ENCODE measurements at regions not wholly inside any gene's neighbourhood (a gene's known extent, or its start where the extent isn't known, plus 50 kb on each side); places are given as distances from the start of the nearest gene placed in this dataset.

DNA sequence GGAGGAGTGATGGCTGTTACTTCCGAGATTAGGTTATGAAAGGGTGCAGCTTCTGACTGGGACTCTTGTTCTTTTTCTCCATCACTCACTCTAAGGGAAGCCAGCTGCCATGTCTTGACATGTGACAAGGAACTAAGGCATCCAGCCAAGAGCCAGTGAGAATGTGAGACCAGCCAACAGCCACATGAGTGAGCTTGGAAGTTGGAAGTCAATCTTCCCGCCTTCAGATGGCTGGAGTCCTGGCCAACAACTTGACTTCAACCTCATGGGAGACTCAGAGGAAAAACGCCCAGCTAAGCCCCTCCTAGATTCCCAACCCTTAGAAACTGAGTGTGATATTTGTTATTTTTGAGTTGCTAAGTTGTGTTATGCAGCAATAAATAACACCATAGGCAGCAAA lies 201.1 kb downstream of the SNX18 start (continued):
- TF ChIP-seq EZH2 (IDR thresholded peaks at IDR 0.05) (no peak), RAD21 (IDR thresholded peaks at IDR 0.05; ENCODE audit: low read depth) (no peak), EZH2phosphoT487 (IDR thresholded peaks at IDR 0.05; ENCODE audit: borderline replicate concordance) (no peak), EGR1 (IDR thresholded peaks at IDR 0.05; ENCODE audit: low read depth) (no peak)
- TF ChIP-seq, protein P1, sequence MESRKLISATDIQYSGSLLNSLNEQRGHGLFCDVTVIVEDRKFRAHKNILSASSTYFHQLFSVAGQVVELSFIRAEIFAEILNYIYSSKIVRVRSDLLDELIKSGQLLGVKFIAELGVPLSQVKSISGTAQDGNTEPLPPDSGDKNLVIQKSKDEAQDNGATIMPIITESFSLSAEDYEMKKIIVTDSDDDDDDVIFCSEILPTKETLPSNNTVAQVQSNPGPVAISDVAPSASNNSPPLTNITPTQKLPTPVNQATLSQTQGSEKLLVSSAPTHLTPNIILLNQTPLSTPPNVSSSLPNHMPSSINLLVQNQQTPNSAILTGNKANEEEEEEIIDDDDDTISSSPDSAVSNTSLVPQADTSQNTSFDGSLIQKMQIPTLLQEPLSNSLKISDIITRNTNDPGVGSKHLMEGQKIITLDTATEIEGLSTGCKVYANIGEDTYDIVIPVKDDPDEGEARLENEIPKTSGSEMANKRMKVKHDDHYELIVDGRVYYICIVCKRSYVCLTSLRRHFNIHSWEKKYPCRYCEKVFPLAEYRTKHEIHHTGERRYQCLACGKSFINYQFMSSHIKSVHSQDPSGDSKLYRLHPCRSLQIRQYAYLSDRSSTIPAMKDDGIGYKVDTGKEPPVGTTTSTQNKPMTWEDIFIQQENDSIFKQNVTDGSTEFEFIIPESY (IDR thresholded peaks at IDR 0.05; ENCODE audit: extremely low read depth, insufficient replicate concordance, low read length), result no peak

DNA sequence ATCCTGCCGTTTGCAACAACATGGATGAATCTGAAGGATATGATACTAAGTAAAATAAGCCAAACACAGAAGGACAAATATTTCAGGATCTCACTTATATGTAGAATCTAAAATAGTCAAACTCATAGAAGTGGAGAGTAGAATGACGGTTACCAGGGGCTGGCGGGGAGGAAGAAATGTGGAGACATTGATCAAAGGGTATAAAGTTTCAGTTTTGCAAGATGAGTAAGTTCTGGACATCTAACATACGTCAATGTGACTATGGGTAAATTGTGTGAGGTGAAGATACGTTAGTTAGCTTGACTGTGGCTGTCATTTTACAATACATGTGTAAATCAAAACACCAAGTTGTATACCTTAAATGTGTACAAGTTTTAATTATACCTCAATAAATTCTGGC lies 200.3 kb downstream of the SNX18 start:
- no peaks in the 10 kb centered on the region for H3K36me3 ChIP-seq (ENCODE audit: control insufficient read depth in 1 of 2, insufficient read depth in 2 of 2, low read length in 2 of 2)
- H3K79me2 ChIP-seq (ENCODE audit: insufficient read depth, low read length), result no peaks in the 10 kb centered on the region
- TF ChIP-seq, protein P2, sequence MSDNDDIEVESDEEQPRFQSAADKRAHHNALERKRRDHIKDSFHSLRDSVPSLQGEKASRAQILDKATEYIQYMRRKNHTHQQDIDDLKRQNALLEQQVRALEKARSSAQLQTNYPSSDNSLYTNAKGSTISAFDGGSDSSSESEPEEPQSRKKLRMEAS (IDR thresholded peaks at IDR 0.05), result no peak
- TF ChIP-seq, protein P3, sequence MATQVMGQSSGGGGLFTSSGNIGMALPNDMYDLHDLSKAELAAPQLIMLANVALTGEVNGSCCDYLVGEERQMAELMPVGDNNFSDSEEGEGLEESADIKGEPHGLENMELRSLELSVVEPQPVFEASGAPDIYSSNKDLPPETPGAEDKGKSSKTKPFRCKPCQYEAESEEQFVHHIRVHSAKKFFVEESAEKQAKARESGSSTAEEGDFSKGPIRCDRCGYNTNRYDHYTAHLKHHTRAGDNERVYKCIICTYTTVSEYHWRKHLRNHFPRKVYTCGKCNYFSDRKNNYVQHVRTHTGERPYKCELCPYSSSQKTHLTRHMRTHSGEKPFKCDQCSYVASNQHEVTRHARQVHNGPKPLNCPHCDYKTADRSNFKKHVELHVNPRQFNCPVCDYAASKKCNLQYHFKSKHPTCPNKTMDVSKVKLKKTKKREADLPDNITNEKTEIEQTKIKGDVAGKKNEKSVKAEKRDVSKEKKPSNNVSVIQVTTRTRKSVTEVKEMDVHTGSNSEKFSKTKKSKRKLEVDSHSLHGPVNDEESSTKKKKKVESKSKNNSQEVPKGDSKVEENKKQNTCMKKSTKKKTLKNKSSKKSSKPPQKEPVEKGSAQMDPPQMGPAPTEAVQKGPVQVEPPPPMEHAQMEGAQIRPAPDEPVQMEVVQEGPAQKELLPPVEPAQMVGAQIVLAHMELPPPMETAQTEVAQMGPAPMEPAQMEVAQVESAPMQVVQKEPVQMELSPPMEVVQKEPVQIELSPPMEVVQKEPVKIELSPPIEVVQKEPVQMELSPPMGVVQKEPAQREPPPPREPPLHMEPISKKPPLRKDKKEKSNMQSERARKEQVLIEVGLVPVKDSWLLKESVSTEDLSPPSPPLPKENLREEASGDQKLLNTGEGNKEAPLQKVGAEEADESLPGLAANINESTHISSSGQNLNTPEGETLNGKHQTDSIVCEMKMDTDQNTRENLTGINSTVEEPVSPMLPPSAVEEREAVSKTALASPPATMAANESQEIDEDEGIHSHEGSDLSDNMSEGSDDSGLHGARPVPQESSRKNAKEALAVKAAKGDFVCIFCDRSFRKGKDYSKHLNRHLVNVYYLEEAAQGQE (IDR thresholded peaks at IDR 0.05; ENCODE audit: low read depth), result no peak
- TF ChIP-seq ZFX (IDR thresholded peaks at IDR 0.05), result no peak
- TF ChIP-seq CEBPB (IDR thresholded peaks at IDR 0.05; ENCODE audit: low read depth), result no peak
- TF ChIP-seq YY1 (IDR thresholded peaks at IDR 0.05; ENCODE audit: extremely low read depth, insufficient replicate concordance, low read depth, low read length), result no peak
- TF ChIP-seq FOSL1 (IDR thresholded peaks at IDR 0.05; ENCODE audit: low read depth), result no peak
- TF ChIP-seq JUND (IDR thresholded peaks at IDR 0.05), result no peak
- TF ChIP-seq SRF (IDR thresholded peaks at IDR 0.05; ENCODE audit: low read depth), result no peak
- no peak for TF ChIP-seq RAD21 (IDR thresholded peaks at IDR 0.05; ENCODE audit: low read depth)
- no peak for TF ChIP-seq EZH2 (IDR thresholded peaks at IDR 0.05)
- no peak for TF ChIP-seq SP1 (IDR thresholded peaks at IDR 0.05; ENCODE audit: low read depth)
- TF ChIP-seq CBX3 (IDR thresholded peaks at IDR 0.05; ENCODE audit: low read depth), result no peak
- TF ChIP-seq EZH2phosphoT487 (IDR thresholded peaks at IDR 0.05; ENCODE audit: borderline replicate concordance), result no peak
- TF ChIP-seq POLR2AphosphoS5 (IDR thresholded peaks at IDR 0.05; ENCODE audit: low read depth, low read length), result no peak
- no peak overlapping the region for H3K27ac ChIP-seq (ENCODE audit: low read depth, low read length)
- H3K9ac ChIP-seq (ENCODE audit: low read length), result no peak overlapping the region
- peaks cover 0 to 6% of the 10 kb centered on the region in 2 experiments; a peak in 2 of 4 replicates for H3K4me1 ChIP-seq (ENCODE audit: control insufficient read depth in 1 of 2, insufficient read depth in 2 of 2, low read length in 2 of 2)
- H3K9me2 ChIP-seq (ENCODE audit: insufficient read depth), result no peaks in the 10 kb centered on the region
- no peaks in the 10 kb centered on the region for H3K9me3 ChIP-seq (ENCODE audit: control insufficient read depth in 1 of 2, insufficient read depth in 1 of 2, low read depth in 1 of 2, low read length in 2 of 2)
- RAD21 ChIA-PET (ENCODE audit: low non-redundant PET in 1 of 2, low total read pairs in 2 of 2, uncharacterized antibody in 2 of 2, unreplicated experiment in 2 of 2), result no interaction called here
- H2AFZ ChIP-seq (ENCODE audit: low read depth, low read length, poor library complexity, severe bottlenecking), result no peak overlapping the region
- H3K4me2 ChIP-seq (ENCODE audit: low read length), result no peak overlapping the region
- no peak for ATAC-seq
- POLR2A ChIA-PET, result no interaction called here
- no peaks in the 10 kb centered on the region for H3K27me3 ChIP-seq (ENCODE audit: insufficient read depth, low read length)
- no peak for DNase-seq (ENCODE audit: low read depth, low spot score)
- CTCF ChIA-PET, result no interaction called here
- no TSS peak for BruUV-seq (replicated peaks)
- no peaks in the 10 kb centered on the region for H4K20me1 ChIP-seq (ENCODE audit: insufficient read depth)
- no peak overlapping the region for H3K4me3 ChIP-seq (replicated peaks in 1 of 2; ENCODE audit: low read depth in 1 of 2, low read length in 2 of 2)
- intact Hi-C loops (cut with micrococcal nuclease), result no loop called here

Data from HCT116 (cell line).